Esophagus muscularis mucosa (tissue), 4 donors: ENCODE measurements at regions not wholly inside any gene's neighbourhood (a gene's known extent, or its start where the extent isn't known, plus 50 kb on each side); places are given as distances from the start of the nearest gene placed in this dataset.
"Not testable (repeated sequence)": the region's sequence is repeated elsewhere in the genome, so short reads cannot be mapped to it uniquely, and the experiment has no call there.

Source experiments
- DNase-seq: peaks from one replicate; pipeline ENCODE4 v3.0.0-alpha.2; 2017; ENCODE audit errors: extremely low spot score
- H3K27ac ChIP-seq, 4 donors: fragments of 200-600 bp; sonication (generic); replicated peaks in 1 of 4; 1 replicate in 3 of 4; 2 replicates in 1 of 4; pipeline ENCODE4 v1.5.1; 2016 to 2019; ENCODE audit warnings: mild to moderate bottlenecking in 1 of 4
- H3K27me3 ChIP-seq, 4 donors: fragments of 200-600 bp; sonication (generic); one replicate each; pipeline versions ENCODE4 v1.5.1 to v1.6.0; 2016 to 2019
- H3K36me3 ChIP-seq, 4 donors: fragments of 200-600 bp; sonication (generic); one replicate each; pipeline ENCODE4 v1.5.1; 2016 to 2019
- H3K4me1 ChIP-seq, 4 donors: fragments of 200-600 bp; sonication (generic); one replicate each; pipeline ENCODE4 v1.5.1; 2016 to 2019
- H3K4me3 ChIP-seq, 4 donors: fragments of 200-600 bp; sonication (generic); 1 replicate in 2 of 4; 2 replicates in 2 of 4; pipeline ENCODE4 v1.5.1; 2016 to 2019; ENCODE audit warnings: mild to moderate bottlenecking in 4 of 4, moderate library complexity in 1 of 4
- H3K9me3 ChIP-seq, 4 donors: fragments of 200-600 bp; sonication (generic); 1 replicate in 3 of 4; 2 replicates in 1 of 4; pipeline ENCODE4 v1.5.1; 2016 to 2019
- CTCF ChIP-seq, 3 experiments: fragments of 200-600 bp in 2 of 3; fragments of 450-650 bp in 1 of 3; sonication (generic) in 2 of 3; IDR thresholded peaks; one replicate each; pipeline ENCODE4 v1.5.1; 2017 to 2019; ENCODE audit warnings: antibody characterized with exemption in 3 of 3, mild to moderate bottlenecking in 2 of 3, moderate library complexity in 1 of 3
- EP300 ChIP-seq: sonication (generic); formaldehyde crosslinking; IDR thresholded peaks from one replicate; pipeline ENCODE4 v1.6.1; 2017; ENCODE audit warnings: antibody characterized with exemption
- POLR2A ChIP-seq: fragments of 450-650 bp; IDR thresholded peaks from one replicate; pipeline ENCODE4 v1.6.1; 2017; ENCODE audit warnings: antibody characterized with exemption, moderate library complexity, mild to moderate bottlenecking, low read depth
- POLR2AphosphoS5 ChIP-seq, 2 donors: sonication (generic); formaldehyde crosslinking; IDR thresholded peaks; one replicate each; pipeline ENCODE4 v1.6.1; 2017; ENCODE audit warnings: antibody characterized with exemption in 2 of 2
- WGBS: methylation state at CpG from one replicate; pipeline ENCODE4 v1.1.5; 2018; 5-methylcytosine and 5-hydroxymethylcytosine counted together
- intact Hi-C: fragments of 100-400 bp; cut with DNase I; formaldehyde crosslinking; loops from one replicate; pipeline ENCODE4 v1.15.1; 2023

- Histone ChIP-seq H3K36me3 (no peaks in the 10 kb centered on the region), H3K4me3 (no peak overlapping the region), H3K9me3 (no peaks in the 10 kb centered on the region), H3K27ac (no peak overlapping the region), H3K27me3 (peaks cover 0 to 7% (median 0%) of the 10 kb centered on the region in 4 donors), H3K4me1 (peaks cover 0 to under 1% (median 0%) of the 10 kb centered on the region in 4 donors)
- intact Hi-C loops: no loop called here
- WGBS: 43% methylated on average over 6 of the region's 6 CpGs
- DNase-seq: no peak
- TF ChIP-seq POLR2AphosphoS5 (IDR thresholded peaks at IDR 0.05): no peak
- no peak for TF ChIP-seq CTCF (IDR thresholded peaks at IDR 0.05)
- no peak for TF ChIP-seq POLR2A
- TF ChIP-seq EP300: no peak
Observed at GRCh38 chr10:35778306-35778705, 136.2 kb upstream of the FZD8 start.

GRCh38 chr10:35776557-35776956 lies 134.5 kb upstream of the FZD8 start:
- DNase-seq, H3K36me3 ChIP-seq, H3K4me3 ChIP-seq, intact Hi-C loops, H3K4me1 ChIP-seq, H3K27ac ChIP-seq, H3K9me3 ChIP-seq, H3K27me3 ChIP-seq: not testable (repeated sequence)

GRCh38 chr10:35774109-35774508 lies 132.0 kb upstream of the FZD8 start:
- no peak for DNase-seq
- 91% methylated on average over 3 of the region's 3 CpGs for WGBS
- TF ChIP-seq CTCF (IDR thresholded peaks at IDR 0.05): no peak
- TF ChIP-seq POLR2AphosphoS5 (IDR thresholded peaks at IDR 0.05): no peak
- no peak for TF ChIP-seq POLR2A

GRCh38 chr10:35770817-35771355 lies 128.8 kb upstream of the FZD8 start:
- Histone ChIP-seq H3K4me1 (no peaks in the 10 kb centered on the region), H3K4me3 (no peak overlapping the region), H3K9me3 (no peaks in the 10 kb centered on the region), H3K27ac (no peak overlapping the region), H3K36me3 (no peaks in the 10 kb centered on the region), H3K27me3 (no peaks in the 10 kb centered on the region)
- intact Hi-C loops: no loop called here
- TF ChIP-seq CTCF (IDR thresholded peaks at IDR 0.05) (no peak), EP300 (no peak), POLR2AphosphoS5 (IDR thresholded peaks at IDR 0.05) (no peak), POLR2A (no peak)
- DNase-seq: no peak
- 85% methylated on average over 4 of the region's 4 CpGs for WGBS

More at GRCh38 chr10:35774109-35774508, 132.0 kb upstream of the FZD8 start:
- intact Hi-C loops: no loop called here
- no peaks in the 10 kb centered on the region for H3K9me3 ChIP-seq
- H3K4me1 ChIP-seq: no peaks in the 10 kb centered on the region
- H3K4me3 ChIP-seq: no peak overlapping the region
- H3K27me3 ChIP-seq: peaks cover 0 to 7% (median 0%) of the 10 kb centered on the region in 4 donors
- H3K36me3 ChIP-seq: no peaks in the 10 kb centered on the region
- H3K27ac ChIP-seq: no peak overlapping the region

- intact Hi-C loops: no loop called here
- TF ChIP-seq EP300: no peak
- TF ChIP-seq POLR2A: no peak
- no peak for TF ChIP-seq CTCF (IDR thresholded peaks at IDR 0.05)
- no peak for TF ChIP-seq POLR2AphosphoS5 (IDR thresholded peaks at IDR 0.05)
- no peaks in the 10 kb centered on the region for H3K36me3 ChIP-seq
- no peak overlapping the region for H3K4me3 ChIP-seq
- no peak for DNase-seq
- no peaks in the 10 kb centered on the region for H3K4me1 ChIP-seq
- H3K9me3 ChIP-seq: no peaks in the 10 kb centered on the region
- no peak overlapping the region for H3K27ac ChIP-seq
- H3K27me3 ChIP-seq: no peaks in the 10 kb centered on the region
Observed at GRCh38 chr10:35769795-35770194, 127.7 kb upstream of the FZD8 start.
